Fibroblast of pulmonary artery (primary cell): ENCODE measurements at regions not wholly inside any gene's neighbourhood (a gene's known extent, or its start where the extent isn't known, plus 50 kb on each side); places are given as distances from the start of the nearest gene placed in this dataset.

Experiments
- DNase-seq: peaks from one replicate; pipeline ENCODE4 v3.0.0-alpha.2; 2010; ENCODE audit warnings: low read depth
- H3K4me3 ChIP-seq: replicated peaks from 2 replicates; pipeline ENCODE4 v1.5.1; 2011; ENCODE audit warnings: low read depth, mild to moderate bottlenecking, control low read depth, low read length, moderate library complexity
- CTCF ChIP-seq: IDR thresholded peaks from 2 replicates; pipeline ENCODE4 v1.5.1; 2011; ENCODE audit warnings: mild to moderate bottlenecking, control low read depth, low read length, inconsistent platforms; ENCODE audit errors: missing control alignments

GRCh38 chr15:47415539-47415971 is 301.8 kb upstream of the SEMA6D start:
- TF ChIP-seq CTCF = no peak
- peak; percentile 47 for DNase-seq
- H3K4me3 ChIP-seq = no peak overlapping the region

- TF ChIP-seq CTCF = no peak
- no peak overlapping the region for H3K4me3 ChIP-seq
- peak; percentile 26 for DNase-seq
Observed at GRCh38 chr15:47422881-47423665, 294.2 kb upstream of the SEMA6D start.

- TF ChIP-seq CTCF = no peak
- peak; percentile 43 for DNase-seq
- H3K4me3 ChIP-seq = no peak overlapping the region
Observed at GRCh38 chr15:47427463-47427862, 289.8 kb upstream of the SEMA6D start.

GRCh38 chr15:47429376-47429775 is 287.9 kb upstream of the SEMA6D start:
- TF ChIP-seq CTCF = no peak
- no peak overlapping the region for H3K4me3 ChIP-seq
- peak; percentile 63 for DNase-seq

GRCh38 chr15:47431501-47431900 is 285.8 kb upstream of the SEMA6D start:
- DNase-seq = peak; percentile 77
- H3K4me3 ChIP-seq = no peak overlapping the region
- TF ChIP-seq CTCF = no peak

- DNase-seq = peak; percentile 16
- H3K4me3 ChIP-seq = no peak overlapping the region
- TF ChIP-seq CTCF = no peak
Observed at GRCh38 chr15:47432826-47433225, 284.5 kb upstream of the SEMA6D start.

- no peak for DNase-seq
- TF ChIP-seq CTCF = no peak
- no peak overlapping the region for H3K4me3 ChIP-seq
Observed at GRCh38 chr15:47434596-47434995, 282.7 kb upstream of the SEMA6D start.
